Smooth muscle cell (in vitro differentiated cells): ENCODE measurements at regions not wholly inside any gene's neighbourhood (a gene's known extent, or its start where the extent isn't known, plus 50 kb on each side); places are given as distances from the start of the nearest gene placed in this dataset.

Experiments
- DNase-seq: peaks from one replicate; lab custom pipeline; 2025; ENCODE audit not compliant: unreplicated experiment; lab: John Stamatoyannopoulos, UW
- H2AFZ ChIP-seq: fragments of 200-600 bp; sonication (generic); 2 replicates; pipeline ENCODE4 v1.6.0; 2016; ENCODE audit warnings: antibody characterized with exemption, low read depth, mild to moderate bottlenecking
- H3F3A ChIP-seq: fragments of 200-600 bp; sonication (generic); 2 replicates; pipeline ENCODE4 v1.6.0; 2017; ENCODE audit warnings: antibody characterized with exemption, low read depth
- H3K27ac ChIP-seq: fragments of 200-600 bp; sonication (generic); 2 replicates; pipeline ENCODE4 v1.5.1; 2016; ENCODE audit warnings: low read depth, mild to moderate bottlenecking
- H3K27me3 ChIP-seq: fragments of 200-600 bp; sonication (generic); 2 replicates; pipeline ENCODE4 v1.6.1; 2016; ENCODE audit warnings: low read depth, mild to moderate bottlenecking
- H3K36me3 ChIP-seq: fragments of 200-600 bp; sonication (generic); 2 replicates; pipeline ENCODE4 v1.5.1; 2016; ENCODE audit warnings: low read depth
- H3K4me1 ChIP-seq: fragments of 200-600 bp; sonication (generic); 2 replicates; pipeline ENCODE4 v1.5.1; 2016; ENCODE audit warnings: low read depth
- H3K4me2 ChIP-seq: fragments of 200-600 bp; sonication (generic); 2 replicates; pipeline ENCODE4 v1.6.0; 2016; ENCODE audit warnings: mild to moderate bottlenecking
- H3K4me3 ChIP-seq: fragments of 200-600 bp; sonication (generic); 2 replicates; pipeline ENCODE4 v1.5.1; 2016; ENCODE audit warnings: mild to moderate bottlenecking
- H3K79me2 ChIP-seq: fragments of 200-600 bp; sonication (generic); 2 replicates; pipeline ENCODE4 v1.6.0; 2016; ENCODE audit warnings: low read depth, mild to moderate bottlenecking
- H3K9ac ChIP-seq: fragments of 200-600 bp; sonication (generic); 2 replicates; pipeline ENCODE4 v1.6.0; 2016; ENCODE audit warnings: low read depth
- H3K9me3 ChIP-seq: fragments of 200-600 bp; sonication (generic); replicated peaks from 2 replicates; pipeline ENCODE4 v1.5.1; 2016; ENCODE audit warnings: low read depth
- H4K20me1 ChIP-seq: fragments of 200-600 bp; sonication (generic); 2 replicates; pipeline ENCODE4 v1.6.0; 2016; ENCODE audit warnings: low read depth
- CTCF ChIP-seq: fragments of 200-600 bp; sonication (generic); IDR thresholded peaks from 2 replicates; pipeline ENCODE4 v1.5.1; 2017; ENCODE audit warnings: borderline replicate concordance, mild to moderate bottlenecking, antibody characterized with exemption; ENCODE audit not compliant: insufficient read depth, poor library complexity, severe bottlenecking
- WGBS: methylation state at CpG from one replicate; pipeline ENCODE4 v1.1.7; 2016; ENCODE audit warnings: low lambda C conversion rate; 5-methylcytosine and 5-hydroxymethylcytosine counted together

GRCh38 chr4:15339737-15340136, 88.1 kb upstream of the C1QTNF7 start:
- Histone ChIP-seq H3K9ac (no peak overlapping the region), H3K27me3 (no peaks in the 10 kb centered on the region), H3K4me2 (peak overlapping the region; percentile 81), H2AFZ (no peak overlapping the region), H3K27ac (peak overlapping the region; percentile 30), H3F3A (peaks cover 8% of the 10 kb centered on the region), H3K4me1 (peaks cover 11% of the 10 kb centered on the region), H3K9me3 (no peaks in the 10 kb centered on the region), H3K4me3 (peak overlapping the region; percentile 34), H4K20me1 (no peaks in the 10 kb centered on the region), H3K79me2 (no peaks in the 10 kb centered on the region), H3K36me3 (no peaks in the 10 kb centered on the region)
- 26% methylated on average over 5 of the region's 5 CpGs for WGBS
- no peak for DNase-seq
- no peak for TF ChIP-seq CTCF

- Histone ChIP-seq H3K36me3 (no peaks in the 10 kb centered on the region), H3K4me2 (peak overlapping the region; percentile 81), H3K4me1 (peaks cover 11% of the 10 kb centered on the region), H3F3A (peaks cover 8% of the 10 kb centered on the region), H2AFZ (no peak overlapping the region), H3K79me2 (no peaks in the 10 kb centered on the region), H3K27me3 (no peaks in the 10 kb centered on the region), H3K9me3 (no peaks in the 10 kb centered on the region), H3K4me3 (peak overlapping the region; percentile 34), H3K27ac (peak overlapping the region; percentile 30), H4K20me1 (no peaks in the 10 kb centered on the region), H3K9ac (no peak overlapping the region)
- no peak for DNase-seq
- TF ChIP-seq CTCF: no peak
- WGBS: 54% methylated on average over 4 of the region's 4 CpGs
These were observed 87.5 kb upstream of the C1QTNF7 start for GRCh38 chr4:15340332-15340731.

GRCh38 chr4:15340902-15341732, 86.7 kb upstream of the C1QTNF7 start:
- H3K9ac ChIP-seq: no peak overlapping the region
- no peak overlapping the region for H3K27ac ChIP-seq
- no peak overlapping the region for H2AFZ ChIP-seq
- no peaks in the 10 kb centered on the region for H4K20me1 ChIP-seq
- WGBS: 54% methylated on average over 13 of the region's 13 CpGs
- H3K79me2 ChIP-seq: no peaks in the 10 kb centered on the region
- H3K4me1 ChIP-seq: peaks cover 11% of the 10 kb centered on the region
- no peaks in the 10 kb centered on the region for H3K9me3 ChIP-seq
- H3K36me3 ChIP-seq: no peaks in the 10 kb centered on the region
- H3K4me2 ChIP-seq: peak overlapping the region; percentile 81
- no peak for TF ChIP-seq CTCF
- H3K27me3 ChIP-seq: no peaks in the 10 kb centered on the region
- H3F3A ChIP-seq: peaks cover 8% of the 10 kb centered on the region
- H3K4me3 ChIP-seq: peak overlapping the region; percentile 34
- no peak for DNase-seq
